ELF-1 (cell line): ENCODE measurements at regions not wholly inside any gene's neighbourhood (a gene's known extent, or its start where the extent isn't known, plus 50 kb on each side); places are given as distances from the start of the nearest gene placed in this dataset.

Source experiments
- DNase-seq: peaks from one replicate; pipeline ENCODE4 v3.0.0-alpha.2; 2016; ENCODE audit warnings: low read depth, low spot score

DNA sequence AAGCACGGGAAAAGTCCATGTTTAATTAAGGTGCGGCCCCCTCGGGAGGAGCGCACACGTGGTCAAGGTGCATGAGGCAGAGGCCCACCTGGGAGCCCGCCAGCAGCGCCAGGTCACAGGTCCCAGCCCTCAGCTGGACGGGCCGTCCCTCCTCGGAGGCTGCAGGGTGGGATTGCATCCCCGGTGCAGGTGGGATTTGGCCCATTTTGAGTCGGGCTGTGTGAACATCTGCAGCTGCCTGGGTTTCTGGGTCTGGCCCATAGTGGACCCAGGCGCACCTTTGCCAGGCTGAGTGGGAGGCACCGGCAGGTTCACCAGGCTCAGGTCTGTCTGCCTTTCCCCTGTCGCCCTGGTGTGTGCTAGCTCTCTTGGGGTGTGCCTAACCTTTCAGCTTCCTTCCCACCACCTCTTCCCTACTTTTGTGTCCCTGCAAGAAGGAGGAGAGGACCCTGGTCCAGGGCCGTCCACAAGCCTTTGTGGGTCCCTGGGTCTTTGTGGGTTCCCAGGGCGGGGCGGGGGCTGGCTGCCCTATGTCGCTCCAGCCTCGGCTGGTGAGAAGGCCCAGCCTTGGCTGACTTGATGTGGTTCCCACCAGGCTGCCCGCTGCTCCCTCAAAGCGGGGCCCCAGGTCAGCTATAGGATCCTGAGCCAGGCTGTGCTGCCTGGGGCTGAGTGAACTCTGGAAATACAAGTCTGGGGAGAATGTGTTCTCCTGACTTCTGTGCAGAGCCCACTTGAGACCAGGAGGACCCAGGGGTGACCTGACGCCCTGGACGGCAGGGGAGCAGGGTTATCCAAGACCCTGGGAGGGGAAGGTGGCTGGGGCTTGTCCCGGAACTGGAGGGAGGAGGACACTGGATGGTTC, 186.7 kb upstream of the SHH start:
- DNase-seq, result no peak

DNA sequence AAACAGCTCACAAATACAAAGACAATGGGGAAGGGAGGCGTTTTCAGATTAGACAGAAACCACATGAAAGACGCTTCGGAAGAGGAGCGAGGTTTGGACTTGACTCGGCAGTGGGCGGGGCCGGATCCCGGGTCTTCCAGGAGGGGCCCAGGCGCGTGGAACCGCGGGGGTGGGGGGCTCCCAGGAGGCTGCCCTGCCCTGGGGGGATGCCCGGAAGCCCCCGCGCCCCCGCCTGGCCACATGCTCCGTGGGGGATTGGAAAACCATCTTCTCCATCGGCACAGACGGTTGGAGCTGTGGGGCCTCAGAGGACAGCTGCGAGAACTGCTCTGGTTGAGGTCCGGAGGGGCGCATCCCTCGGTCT, 186.0 kb upstream of the SHH start:
- DNase-seq, result no peak

- no peak for DNase-seq
These were observed 185.4 kb upstream of the SHH start for GRCh38 chr7:155997431-155998327.

DNA sequence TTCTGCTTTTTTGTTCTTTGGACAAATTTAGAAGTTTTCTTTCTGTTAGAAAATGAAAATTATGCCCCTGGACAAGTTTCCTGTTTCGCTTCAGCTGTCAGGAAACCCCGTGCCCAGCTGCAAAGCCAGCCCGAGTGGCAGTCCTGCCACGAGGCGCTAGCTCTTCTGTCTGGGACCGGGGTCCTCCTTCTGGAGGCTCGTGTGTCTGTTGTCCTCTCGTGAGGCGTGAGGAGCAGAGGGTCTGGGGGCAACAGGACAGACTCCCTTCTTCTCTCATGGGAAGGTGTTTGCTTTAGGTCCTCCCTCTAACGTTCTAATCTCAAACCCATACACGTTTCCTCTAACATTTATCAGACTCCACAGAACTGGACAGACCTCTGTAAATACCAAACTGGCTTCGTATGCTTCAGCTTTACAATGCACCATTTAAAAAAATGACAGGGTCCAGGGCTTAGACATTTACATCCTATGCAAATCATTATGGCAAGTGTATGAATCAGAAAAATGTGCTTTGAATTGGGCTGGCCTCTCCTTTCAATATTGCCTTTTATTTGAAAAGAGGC, 184.5 kb upstream of the SHH start:
- DNase-seq, result no peak

- DNase-seq, result no peak
These were observed 182.9 kb upstream of the SHH start for GRCh38 chr7:155995183-155995612.

GRCh38 chr7:155994279-155994811, 182.1 kb upstream of the SHH start:
- DNase-seq, result no peak

GRCh38 chr7:155993420-155994278, 181.4 kb upstream of the SHH start:
- no peak for DNase-seq

- no peak for DNase-seq
These were observed 180.7 kb upstream of the SHH start for GRCh38 chr7:155992974-155993373.

DNA sequence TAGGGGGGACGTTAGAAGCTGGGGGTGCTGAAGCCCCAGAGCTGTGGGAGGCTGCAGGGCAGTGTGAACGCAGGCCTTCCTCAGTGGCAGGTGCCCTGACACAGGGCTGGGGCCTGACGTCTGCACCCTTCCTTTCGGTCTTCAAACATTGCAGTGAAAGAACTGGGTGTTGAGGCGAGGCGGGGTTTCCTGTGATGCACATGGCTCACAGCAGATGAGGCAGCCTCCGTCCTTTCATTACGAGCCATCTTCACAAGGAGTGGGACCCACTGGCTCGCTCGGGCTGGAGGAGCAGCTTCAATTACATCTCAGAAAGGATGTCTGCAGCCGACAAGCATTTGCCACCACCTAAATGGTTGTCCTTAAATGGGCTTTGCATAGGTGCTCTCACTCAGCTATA, 180.3 kb upstream of the SHH start:
- DNase-seq, result no peak

- no peak for DNase-seq
These were observed 179.8 kb upstream of the SHH start for GRCh38 chr7:155992107-155992506.

- DNase-seq, result no peak
These were observed 179.2 kb upstream of the SHH start for GRCh38 chr7:155991470-155991869.

GRCh38 chr7:155988416-155988815, 176.2 kb upstream of the SHH start:
- DNase-seq, result no peak

DNA sequence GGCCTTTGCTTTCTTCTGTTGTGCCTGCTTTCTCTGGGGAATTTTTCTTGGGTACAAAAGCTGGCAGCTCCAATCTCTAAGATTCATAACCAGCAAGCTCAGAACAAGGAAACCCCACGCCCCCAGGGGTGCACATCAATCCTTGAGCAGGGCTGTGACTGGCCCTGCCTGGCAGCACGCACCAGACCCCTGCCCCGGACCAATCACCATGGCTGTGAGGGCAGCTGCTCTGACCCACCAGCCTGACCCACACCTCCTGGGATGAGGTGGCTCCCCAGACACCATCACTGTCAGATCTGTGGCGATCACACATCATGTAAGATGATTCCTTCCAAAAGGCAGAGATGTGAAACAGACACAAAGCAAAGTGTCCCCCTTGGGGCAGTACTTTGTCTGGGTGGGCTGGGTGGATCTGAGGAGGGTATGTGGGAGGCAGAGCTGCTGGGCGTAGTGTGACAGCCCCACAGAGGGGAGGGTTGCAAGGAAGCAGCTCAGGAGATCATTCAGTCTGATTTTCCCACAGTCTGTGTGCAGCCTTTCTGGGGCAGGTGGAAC, 175.5 kb upstream of the SHH start:
- no peak for DNase-seq

GRCh38 chr7:155986497-155987160, 174.4 kb upstream of the SHH start:
- no peak for DNase-seq

GRCh38 chr7:155985518-155986250, 173.4 kb upstream of the SHH start:
- DNase-seq, result no peak

DNA sequence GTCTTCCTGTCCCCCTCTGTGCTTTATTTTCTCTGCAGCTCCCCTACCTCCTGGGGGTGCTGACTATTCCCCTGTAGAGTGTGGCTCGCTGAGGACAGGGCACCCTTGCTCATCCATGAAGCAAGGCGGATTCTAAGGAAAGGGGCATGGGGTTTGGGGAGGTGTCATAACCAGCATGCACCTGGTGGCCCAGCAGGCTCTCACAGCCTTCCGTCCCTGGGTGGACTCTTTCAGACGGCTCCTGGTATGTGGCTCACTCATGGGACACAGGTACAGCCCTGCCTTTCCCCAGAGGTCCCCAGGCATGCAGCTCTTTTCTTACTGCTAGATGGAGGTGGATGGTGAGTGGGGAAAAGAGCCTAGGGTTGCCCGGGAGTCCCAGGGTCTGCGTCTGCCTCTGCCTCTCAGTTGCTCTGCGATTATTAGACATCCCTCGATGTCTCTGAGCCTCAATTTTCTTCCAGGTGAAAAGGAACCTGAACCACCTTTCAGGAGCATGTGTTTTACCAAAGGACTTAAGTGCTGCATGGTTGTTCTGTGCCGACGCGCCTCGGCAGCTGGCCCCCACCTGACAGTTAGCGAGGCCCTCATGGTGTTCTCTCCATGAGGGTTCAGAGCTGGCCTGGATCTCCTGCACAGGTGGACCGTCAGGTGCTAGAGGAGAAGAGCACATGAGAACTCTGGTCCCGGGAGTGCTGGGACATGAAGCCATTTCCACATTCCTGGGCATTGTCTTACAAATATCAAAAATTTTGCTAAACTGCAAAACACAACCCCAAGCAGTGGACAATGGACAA, 172.5 kb upstream of the SHH start:
- DNase-seq, result no peak

DNA sequence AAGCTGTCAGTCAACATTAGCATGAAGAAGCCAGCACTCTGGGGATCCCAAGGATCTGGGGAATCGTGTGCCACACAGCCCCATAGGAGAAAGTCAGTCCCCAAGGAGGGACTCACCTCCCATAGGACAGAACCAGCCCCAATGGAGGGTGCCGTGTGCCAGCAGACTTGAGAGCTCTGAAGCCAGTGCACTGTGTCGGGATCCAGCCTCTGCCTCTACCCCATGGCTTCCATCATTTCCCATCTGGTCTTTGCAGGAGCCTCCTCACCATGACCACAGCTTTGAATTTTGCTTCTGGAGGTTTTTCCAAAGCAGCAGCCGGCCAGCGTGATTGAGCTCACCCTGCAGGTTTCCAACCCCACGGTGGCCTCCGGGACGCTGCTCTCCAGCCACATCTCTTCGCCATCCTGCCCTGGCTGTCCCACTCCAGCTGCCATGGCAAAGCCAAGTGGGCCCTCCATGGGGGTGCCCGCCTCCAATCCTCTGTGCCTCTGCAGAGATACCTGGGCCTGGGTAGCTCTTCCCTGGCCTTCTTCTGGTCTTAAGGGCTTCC, 171.8 kb upstream of the SHH start:
- no peak for DNase-seq

DNA sequence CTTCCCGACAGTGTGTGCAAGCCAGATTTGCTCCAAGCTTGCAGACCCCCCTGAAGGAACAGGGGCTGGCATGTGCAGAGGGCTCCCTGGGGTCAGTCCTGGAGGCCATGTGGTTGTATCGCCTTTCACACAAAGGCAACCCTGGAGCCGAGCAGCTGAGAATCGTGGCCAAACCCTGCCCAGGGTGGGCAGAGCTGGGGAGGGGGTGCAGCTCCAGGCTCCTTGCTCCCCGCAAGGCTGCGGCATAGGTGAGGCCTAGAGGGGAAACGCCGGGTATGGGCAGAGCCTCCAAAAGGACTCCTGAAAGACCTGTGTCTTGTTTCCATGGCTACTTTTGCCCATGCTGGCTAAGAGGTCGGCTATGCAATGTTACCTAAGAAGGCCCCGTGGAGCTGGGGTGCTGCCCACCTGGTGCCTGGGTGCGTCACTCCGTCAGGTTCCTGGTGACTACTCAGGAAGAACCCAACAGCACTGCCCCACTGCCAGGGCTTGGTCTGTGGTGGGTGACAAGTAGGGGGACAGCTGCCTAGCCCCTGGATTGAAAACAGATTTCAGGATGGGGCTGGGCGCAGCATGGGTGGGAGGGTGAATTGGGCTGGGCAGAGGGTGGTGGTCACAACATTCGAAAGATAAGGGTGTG, 171.0 kb upstream of the SHH start:
- DNase-seq, result no peak
